Thyroid gland (tissue), 4 donors: ENCODE measurements at regions not wholly inside any gene's neighbourhood (a gene's known extent, or its start where the extent isn't known, plus 50 kb on each side); places are given as distances from the start of the nearest gene placed in this dataset.

Source experiments
- DNase-seq, 2 donors: peaks; one replicate each; pipeline ENCODE4 v3.0.0-alpha.2; 2019
- H3K27ac ChIP-seq, 3 donors: fragments of 200-600 bp; sonication (generic); 1 replicate in 2 of 3; 2 replicates in 1 of 3; pipeline ENCODE4 v1.5.1; 2016 to 2019; ENCODE audit warnings: mild to moderate bottlenecking in 1 of 3, moderate library complexity in 1 of 3
- H3K27me3 ChIP-seq: fragments of 200-600 bp; sonication (generic); one replicate; pipeline ENCODE4 v1.5.1; 2019
- H3K36me3 ChIP-seq, 2 donors: fragments of 200-600 bp; sonication (generic); one replicate each; pipeline ENCODE4 v1.5.1; 2016 to 2019
- H3K4me1 ChIP-seq, 2 donors: fragments of 200-600 bp; sonication (generic); one replicate each; pipeline ENCODE4 v1.5.1; 2017 to 2019
- H3K4me3 ChIP-seq, 3 donors: fragments of 200-600 bp; sonication (generic); replicated peaks in 1 of 3; 1 replicate in 2 of 3; 2 replicates in 1 of 3; pipeline ENCODE4 v1.5.1; 2016; ENCODE audit warnings: mild to moderate bottlenecking in 1 of 3
- H3K9me3 ChIP-seq: fragments of 200-600 bp; sonication (generic); one replicate; pipeline ENCODE4 v1.5.1; 2017
- CTCF ChIP-seq, 6 experiments: fragments of 200-600 bp in 3 of 6; fragments of 450-650 bp in 3 of 6; sonication (generic) in 3 of 6; IDR thresholded peaks; one replicate each; pipeline ENCODE4 v1.5.1; 2016 to 2019; ENCODE audit warnings: antibody characterized with exemption in 6 of 6, mild to moderate bottlenecking in 2 of 6, inconsistent platforms in 1 of 6, moderate library complexity in 1 of 6
- POLR2A ChIP-seq, 2 donors: fragments of 450-650 bp; IDR thresholded peaks; one replicate each; pipeline ENCODE4 v1.6.1; 2017; ENCODE audit warnings: antibody characterized with exemption in 2 of 2, mild to moderate bottlenecking in 2 of 2, moderate library complexity in 1 of 2
- WGBS, 2 donors: methylation state at CpG; one replicate each; pipeline ENCODE4 v1.1.5; 2017; 5-methylcytosine and 5-hydroxymethylcytosine counted together
- intact Hi-C: fragments of 100-400 bp; cut with DNase I; formaldehyde crosslinking; loops from one replicate; pipeline ENCODE4 v1.15.1; 2023

- intact Hi-C loops: no loop called here
Observed at GRCh38 chr12:19933924-19934323, 434.4 kb upstream of the PDE3A start.

GRCh38 chr12:19937161-19937560 lies 431.2 kb upstream of the PDE3A start:
- intact Hi-C loops: no loop called here
- DNase-seq: no peak
- H3K27ac ChIP-seq: no peak overlapping the region
- WGBS, 2 donors: 74 to 80% methylated on average over 6 of the region's 6 CpGs
- no peak for TF ChIP-seq CTCF (IDR thresholded peaks at IDR 0.05)
- TF ChIP-seq POLR2A (IDR thresholded peaks at IDR 0.05): no peak
- H3K4me3 ChIP-seq: no peak overlapping the region
- no peaks in the 10 kb centered on the region for H3K4me1 ChIP-seq
- no peaks in the 10 kb centered on the region for H3K36me3 ChIP-seq
- no peaks in the 10 kb centered on the region for H3K9me3 ChIP-seq
- H3K27me3 ChIP-seq: no peaks in the 10 kb centered on the region

More at GRCh38 chr12:19933924-19934323, 434.4 kb upstream of the PDE3A start:
- no peak for TF ChIP-seq POLR2A (IDR thresholded peaks at IDR 0.05)
- TF ChIP-seq CTCF (IDR thresholded peaks at IDR 0.05): no peak
- no peak overlapping the region for H3K4me3 ChIP-seq
- no peaks in the 10 kb centered on the region for H3K27me3 ChIP-seq
- no peaks in the 10 kb centered on the region for H3K9me3 ChIP-seq
- H3K27ac ChIP-seq: no peak overlapping the region
- 88 to 95% methylated on average over 3 of the region's 3 CpGs for WGBS, 2 donors
- no peak for DNase-seq
- no peaks in the 10 kb centered on the region for H3K4me1 ChIP-seq
- no peaks in the 10 kb centered on the region for H3K36me3 ChIP-seq

- Histone ChIP-seq H3K36me3 (no peaks in the 10 kb centered on the region), H3K4me3 (no peak overlapping the region), H3K9me3 (no peaks in the 10 kb centered on the region), H3K27me3 (no peaks in the 10 kb centered on the region), H3K4me1 (no peaks in the 10 kb centered on the region), H3K27ac (no peak overlapping the region)
- DNase-seq: no peak
- WGBS, 2 donors: 78 to 80% methylated on average over 2 of the region's 2 CpGs
- TF ChIP-seq POLR2A (IDR thresholded peaks at IDR 0.05) (no peak), CTCF (IDR thresholded peaks at IDR 0.05) (no peak)
- intact Hi-C loops: no loop called here
Observed at GRCh38 chr12:19938031-19938430, 430.3 kb upstream of the PDE3A start.

- Histone ChIP-seq H3K27ac (no peak overlapping the region), H3K9me3 (no peaks in the 10 kb centered on the region), H3K4me1 (no peaks in the 10 kb centered on the region), H3K27me3 (no peaks in the 10 kb centered on the region), H3K4me3 (no peak overlapping the region), H3K36me3 (no peaks in the 10 kb centered on the region)
- 98% methylated on average over 1 of the region's 1 CpG for WGBS, 2 donors
- intact Hi-C loops: no loop called here
- no peak for DNase-seq
- TF ChIP-seq CTCF (IDR thresholded peaks at IDR 0.05): no peak
- TF ChIP-seq POLR2A (IDR thresholded peaks at IDR 0.05): no peak
Observed at GRCh38 chr12:19938491-19938890, 429.8 kb upstream of the PDE3A start.

- no peaks in the 10 kb centered on the region for H3K27me3 ChIP-seq
- no peaks in the 10 kb centered on the region for H3K36me3 ChIP-seq
- intact Hi-C loops: no loop called here
- no peaks in the 10 kb centered on the region for H3K9me3 ChIP-seq
- no peak for DNase-seq
- H3K27ac ChIP-seq: no peak overlapping the region
- no peak overlapping the region for H3K4me3 ChIP-seq
- TF ChIP-seq POLR2A (IDR thresholded peaks at IDR 0.05) (no peak), CTCF (IDR thresholded peaks at IDR 0.05) (no peak)
- WGBS, 2 donors: 83 to 94% methylated on average over 4 of the region's 4 CpGs
- no peaks in the 10 kb centered on the region for H3K4me1 ChIP-seq
Observed at GRCh38 chr12:19940267-19940666, 428.1 kb upstream of the PDE3A start.
